ENCODE measurements at regions not wholly inside any gene's neighbourhood (a gene's known extent, or its start where the extent isn't known, plus 50 kb on each side); places are given as distances from the start of the nearest gene placed in this dataset.

DNA sequence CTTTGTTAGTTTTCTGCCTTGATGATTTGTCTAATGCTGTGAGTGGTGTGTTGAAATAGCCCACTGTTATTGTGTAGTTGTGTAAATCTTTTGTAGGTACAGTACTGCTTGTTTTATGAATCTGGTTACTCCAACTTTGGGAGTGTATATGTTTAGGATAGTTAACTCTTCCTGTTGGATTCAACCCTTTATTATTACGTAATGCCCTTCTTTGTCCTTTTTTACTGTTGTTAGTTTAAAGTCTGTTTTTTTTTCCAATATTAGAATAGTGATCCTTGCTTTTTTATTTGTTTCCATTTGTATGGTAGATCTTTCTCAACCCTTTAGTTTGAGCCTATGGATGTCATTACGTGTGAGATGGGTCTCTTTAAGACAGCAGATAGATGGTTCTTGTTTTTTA is 261.5 kb upstream of the CDH2 start:
- TF ChIP-seq, protein P1, sequence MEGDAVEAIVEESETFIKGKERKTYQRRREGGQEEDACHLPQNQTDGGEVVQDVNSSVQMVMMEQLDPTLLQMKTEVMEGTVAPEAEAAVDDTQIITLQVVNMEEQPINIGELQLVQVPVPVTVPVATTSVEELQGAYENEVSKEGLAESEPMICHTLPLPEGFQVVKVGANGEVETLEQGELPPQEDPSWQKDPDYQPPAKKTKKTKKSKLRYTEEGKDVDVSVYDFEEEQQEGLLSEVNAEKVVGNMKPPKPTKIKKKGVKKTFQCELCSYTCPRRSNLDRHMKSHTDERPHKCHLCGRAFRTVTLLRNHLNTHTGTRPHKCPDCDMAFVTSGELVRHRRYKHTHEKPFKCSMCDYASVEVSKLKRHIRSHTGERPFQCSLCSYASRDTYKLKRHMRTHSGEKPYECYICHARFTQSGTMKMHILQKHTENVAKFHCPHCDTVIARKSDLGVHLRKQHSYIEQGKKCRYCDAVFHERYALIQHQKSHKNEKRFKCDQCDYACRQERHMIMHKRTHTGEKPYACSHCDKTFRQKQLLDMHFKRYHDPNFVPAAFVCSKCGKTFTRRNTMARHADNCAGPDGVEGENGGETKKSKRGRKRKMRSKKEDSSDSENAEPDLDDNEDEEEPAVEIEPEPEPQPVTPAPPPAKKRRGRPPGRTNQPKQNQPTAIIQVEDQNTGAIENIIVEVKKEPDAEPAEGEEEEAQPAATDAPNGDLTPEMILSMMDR (conservative IDR thresholded peaks at IDR 0.05): no peak
- no peak for TF ChIP-seq ZFX (IDR thresholded peaks at IDR 0.05)
